Upper lobe of left lung (tissue), 6 donors: ENCODE measurements at regions not wholly inside any gene's neighbourhood (a gene's known extent, or its start where the extent isn't known, plus 50 kb on each side); places are given as distances from the start of the nearest gene placed in this dataset.
"Not testable (repeated sequence)": the region's sequence is repeated elsewhere in the genome, so short reads cannot be mapped to it uniquely, and the experiment has no call there.

Source experiments
- ATAC-seq, 2 donors: fragments of 200-7000 bp; cut with Tn5 transposase; one replicate each; pipeline ENCODE4 v1.9.1; 2022; ENCODE audit warnings: mild to moderate bottlenecking in 2 of 2, moderate library complexity in 2 of 2; ENCODE audit not compliant: low FRiP score in 2 of 2
- DNase-seq, 2 donors: peaks; one replicate each; pipeline ENCODE4 v3.0.0-alpha.2; 2019 to 2020
- H3K27ac ChIP-seq, 4 donors: fragments of 200-600 bp; sonication (generic); one replicate each; pipeline ENCODE4 v1.5.1; 2016 to 2019
- H3K27me3 ChIP-seq, 4 donors: fragments of 200-600 bp; sonication (generic); one replicate each; pipeline ENCODE4 v1.5.1; 2017 to 2019
- H3K36me3 ChIP-seq, 4 donors: fragments of 200-600 bp; sonication (generic); one replicate each; pipeline ENCODE4 v1.5.1; 2016 to 2019
- H3K4me1 ChIP-seq, 4 donors: fragments of 200-600 bp; sonication (generic); one replicate each; pipeline ENCODE4 v1.5.1; 2018 to 2019
- H3K4me3 ChIP-seq, 4 donors: fragments of 200-600 bp; sonication (generic); one replicate each; pipeline ENCODE4 v1.5.1; 2017 to 2019; ENCODE audit warnings: mild to moderate bottlenecking in 2 of 4, moderate library complexity in 1 of 4
- H3K9me3 ChIP-seq, 4 donors: fragments of 200-600 bp; sonication (generic); one replicate each; pipeline ENCODE4 v1.5.1; 2018 to 2019
- EP300 ChIP-seq, 4 donors: sonication (generic); formaldehyde crosslinking; IDR thresholded peaks; one replicate each; pipeline ENCODE4 v1.5.1; 2017; ENCODE audit warnings: antibody characterized with exemption in 4 of 4, control low read depth in 2 of 4
- POLR2A ChIP-seq, 4 donors: fragments of 450-650 bp; IDR thresholded peaks; one replicate each; pipeline ENCODE4 v1.5.1; 2016 to 2017; ENCODE audit warnings: antibody characterized with exemption in 4 of 4, mild to moderate bottlenecking in 2 of 4
- POLR2AphosphoS5 ChIP-seq, 2 donors: sonication (generic); formaldehyde crosslinking; IDR thresholded peaks; one replicate each; pipeline ENCODE4 v1.5.1; 2017; ENCODE audit warnings: antibody characterized with exemption in 2 of 2
- WGBS, 2 donors: methylation state at CpG; one replicate each; pipeline ENCODE4 v1.1.5; 2017 to 2018; 5-methylcytosine and 5-hydroxymethylcytosine counted together
- TF ChIP-seq, protein P1 (sequence below), 6 experiments: fragments of 450-650 bp in 4 of 6; fragments of 200-600 bp in 2 of 6; sonication (generic) in 2 of 6; IDR thresholded peaks; one replicate each; pipeline ENCODE4 v1.5.1; 2016 to 2019; ENCODE audit warnings: antibody characterized with exemption in 6 of 6
- donor health status: DM: no; HTN: no; CAD: no; lungs with moderate emphysema.
- donor health status: DM: no; HTN: yes; CAD: no; lungs with severe emphysema.

- 28 to 34% methylated on average over 2 of the region's 2 CpGs for WGBS, 2 donors
- Histone ChIP-seq H3K4me3 (no peak overlapping the region), H3K27ac (no peak overlapping the region), H3K9me3 (no peaks in the 10 kb centered on the region), H3K4me1 (no peaks in the 10 kb centered on the region), H3K36me3 (no peaks in the 10 kb centered on the region), H3K27me3 (no peaks in the 10 kb centered on the region)
- ATAC-seq (no peak), DNase-seq (no peak)
- TF ChIP-seq EP300 (IDR thresholded peaks at IDR 0.05) (no peak), POLR2AphosphoS5 (IDR thresholded peaks at IDR 0.05) (no peak), POLR2A (IDR thresholded peaks at IDR 0.05) (no peak)
- TF ChIP-seq, protein P1, sequence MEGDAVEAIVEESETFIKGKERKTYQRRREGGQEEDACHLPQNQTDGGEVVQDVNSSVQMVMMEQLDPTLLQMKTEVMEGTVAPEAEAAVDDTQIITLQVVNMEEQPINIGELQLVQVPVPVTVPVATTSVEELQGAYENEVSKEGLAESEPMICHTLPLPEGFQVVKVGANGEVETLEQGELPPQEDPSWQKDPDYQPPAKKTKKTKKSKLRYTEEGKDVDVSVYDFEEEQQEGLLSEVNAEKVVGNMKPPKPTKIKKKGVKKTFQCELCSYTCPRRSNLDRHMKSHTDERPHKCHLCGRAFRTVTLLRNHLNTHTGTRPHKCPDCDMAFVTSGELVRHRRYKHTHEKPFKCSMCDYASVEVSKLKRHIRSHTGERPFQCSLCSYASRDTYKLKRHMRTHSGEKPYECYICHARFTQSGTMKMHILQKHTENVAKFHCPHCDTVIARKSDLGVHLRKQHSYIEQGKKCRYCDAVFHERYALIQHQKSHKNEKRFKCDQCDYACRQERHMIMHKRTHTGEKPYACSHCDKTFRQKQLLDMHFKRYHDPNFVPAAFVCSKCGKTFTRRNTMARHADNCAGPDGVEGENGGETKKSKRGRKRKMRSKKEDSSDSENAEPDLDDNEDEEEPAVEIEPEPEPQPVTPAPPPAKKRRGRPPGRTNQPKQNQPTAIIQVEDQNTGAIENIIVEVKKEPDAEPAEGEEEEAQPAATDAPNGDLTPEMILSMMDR (IDR thresholded peaks at IDR 0.05), result no peak
Observed at GRCh38 chr4:170476351-170476750, 386.6 kb upstream of the AADAT start.

DNA sequence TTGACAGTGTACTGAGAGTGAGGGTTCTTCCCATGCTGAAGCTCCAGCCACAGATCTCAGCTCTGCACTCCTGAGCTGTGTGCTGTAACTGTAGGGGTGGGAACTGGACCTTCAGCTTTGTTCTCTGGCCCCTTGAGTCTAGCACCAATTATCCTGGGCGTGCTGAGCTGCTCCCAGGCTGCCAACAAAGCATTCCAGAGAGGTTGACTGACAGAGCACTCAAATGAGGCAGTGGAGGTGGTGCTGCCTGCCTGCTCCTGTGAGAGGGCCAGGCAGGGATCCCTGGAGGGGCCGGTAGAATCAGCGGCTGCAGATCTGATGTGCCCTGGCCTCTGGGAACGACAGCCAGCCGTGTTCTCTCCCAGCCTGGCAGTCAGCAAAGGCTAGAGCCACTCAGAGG lies 375.7 kb upstream of the AADAT start:
- TF ChIP-seq POLR2AphosphoS5 (IDR thresholded peaks at IDR 0.05) (no peak), EP300 (IDR thresholded peaks at IDR 0.05) (no peak)
- TF ChIP-seq, protein P1 (IDR thresholded peaks at IDR 0.05), result no peak
- Histone ChIP-seq H3K27ac (no peak overlapping the region), H3K36me3 (no peaks in the 10 kb centered on the region), H3K27me3 (no peaks in the 10 kb centered on the region), H3K4me3 (no peak overlapping the region), H3K9me3 (no peaks in the 10 kb centered on the region), H3K4me1 (no peaks in the 10 kb centered on the region)
- ATAC-seq (no peak), DNase-seq (peak in 1 of 2 donors; percentile 10)
- WGBS, 2 donors, result 59 to 81% methylated on average over 4 to 5 of the region's 5 CpGs

- Histone ChIP-seq H3K27me3 (no peaks in the 10 kb centered on the region), H3K4me3 (no peak overlapping the region), H3K9me3 (no peaks in the 10 kb centered on the region), H3K36me3 (no peaks in the 10 kb centered on the region), H3K27ac (no peak overlapping the region), H3K4me1 (no peaks in the 10 kb centered on the region)
- ATAC-seq, result no peak
- no peak for TF ChIP-seq POLR2A (IDR thresholded peaks at IDR 0.05)
- no peak for DNase-seq
- whole genome bisulfite sequencing, 2 donors, result 89 to 92% methylated on average over 2 to 5 of the region's 5 CpGs
Observed at GRCh38 chr4:170464614-170465197, 374.9 kb upstream of the AADAT start.

DNA sequence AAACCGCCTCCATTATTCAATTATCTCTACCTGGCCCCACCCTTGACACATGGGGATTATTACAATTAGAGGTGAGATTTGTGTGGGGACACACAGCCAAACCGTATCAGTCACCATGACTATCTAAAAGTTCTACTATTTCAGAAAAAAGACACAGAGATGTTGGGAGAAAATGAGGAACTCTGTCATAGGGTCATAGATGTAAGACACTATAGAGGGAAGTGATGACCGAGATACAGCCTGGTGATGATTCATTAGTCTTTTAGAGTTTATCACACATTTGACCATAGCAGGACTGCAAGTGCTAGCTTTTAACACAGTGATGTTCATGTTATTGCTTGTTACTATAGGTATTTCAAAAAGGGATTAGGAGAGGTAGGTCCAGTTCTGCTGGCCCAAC lies 357.0 kb upstream of the AADAT start:
- Histone ChIP-seq H3K27me3 (no peaks in the 10 kb centered on the region), H3K36me3 (no peaks in the 10 kb centered on the region), H3K27ac (no peak overlapping the region), H3K4me1 (no peaks in the 10 kb centered on the region), H3K4me3 (no peak overlapping the region), H3K9me3 (no peaks in the 10 kb centered on the region)
- ATAC-seq (no peak), DNase-seq (no peak)
- 80 to 87% methylated on average over 3 of the region's 3 CpGs for WGBS, 2 donors
- TF ChIP-seq EP300 (IDR thresholded peaks at IDR 0.05), result no peak
- TF ChIP-seq POLR2A (IDR thresholded peaks at IDR 0.05), result no peak
- TF ChIP-seq POLR2AphosphoS5 (IDR thresholded peaks at IDR 0.05), result no peak
- TF ChIP-seq, protein P1 (IDR thresholded peaks at IDR 0.05), result no peak

DNA sequence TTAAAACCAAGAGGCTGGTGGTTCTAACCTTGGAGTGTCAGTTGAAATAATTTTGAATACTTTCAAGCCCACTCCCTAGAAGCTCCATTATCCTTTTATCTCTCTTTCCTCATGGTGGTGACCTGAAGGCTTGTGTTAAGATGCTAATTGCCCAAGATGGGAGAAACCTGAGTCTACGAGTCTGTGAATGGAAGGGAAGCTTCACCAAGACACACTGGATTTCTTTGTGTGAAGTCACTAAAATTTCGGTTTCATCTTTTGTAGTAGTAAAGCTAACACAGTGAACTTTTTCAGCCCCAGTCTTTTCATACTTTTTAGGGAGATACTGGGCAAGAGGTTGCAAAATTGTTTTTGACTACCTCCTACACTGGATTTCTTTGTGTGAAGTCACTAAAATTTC lies 351.4 kb upstream of the AADAT start:
- ATAC-seq, result not testable (repeated sequence)
- 73 to 78% methylated on average over 2 of the region's 2 CpGs for WGBS, 2 donors

DNA sequence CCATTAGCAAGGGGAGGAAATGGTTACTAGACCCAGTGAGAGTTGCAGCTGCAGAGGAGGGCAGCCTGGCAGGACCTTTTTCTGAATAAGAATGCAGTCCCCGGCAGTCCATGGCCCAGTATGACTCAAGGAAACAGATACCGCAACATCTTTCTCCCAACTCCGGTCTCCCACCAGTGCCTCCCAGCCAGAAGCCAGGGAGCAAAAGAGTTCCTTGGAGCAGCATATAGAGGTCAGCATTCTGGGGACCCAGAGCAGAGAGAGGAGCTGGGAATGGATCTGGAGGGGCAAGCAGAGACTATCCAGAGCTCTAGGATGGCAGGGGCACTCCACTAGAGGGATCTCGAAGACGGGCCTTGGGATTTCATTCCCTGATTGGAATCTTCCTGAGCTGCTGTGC lies 339.2 kb upstream of the AADAT start:
- Histone ChIP-seq H3K27ac (no peak overlapping the region), H3K27me3 (no peaks in the 10 kb centered on the region), H3K36me3 (no peaks in the 10 kb centered on the region), H3K4me1 (no peaks in the 10 kb centered on the region), H3K4me3 (no peak overlapping the region), H3K9me3 (no peaks in the 10 kb centered on the region)
- TF ChIP-seq POLR2AphosphoS5 (IDR thresholded peaks at IDR 0.05), result no peak
- no peak for TF ChIP-seq EP300 (IDR thresholded peaks at IDR 0.05)
- TF ChIP-seq POLR2A (IDR thresholded peaks at IDR 0.05), result no peak
- TF ChIP-seq, protein P1 (IDR thresholded peaks at IDR 0.05), result no peak
- ATAC-seq (no peak), DNase-seq (no peak)
- 84 to 87% methylated on average over 5 of the region's 5 CpGs for WGBS, 2 donors

More for the DNA sequence above, 351.4 kb upstream of the AADAT start:
- H3K4me1 ChIP-seq, H3K4me3 ChIP-seq, H3K27me3 ChIP-seq, H3K27ac ChIP-seq, H3K36me3 ChIP-seq, DNase-seq, H3K9me3 ChIP-seq: not testable (repeated sequence)
